Fibroblast of skin of right quadriceps (primary cell): ENCODE measurements at regions not wholly inside any gene's neighbourhood (a gene's known extent, or its start where the extent isn't known, plus 50 kb on each side); places are given as distances from the start of the nearest gene placed in this dataset.
"Not testable (repeated sequence)": the region's sequence is repeated elsewhere in the genome, so short reads cannot be mapped to it uniquely, and the experiment has no call there.

Experiments used
- DNase-seq: peaks from one replicate; pipeline ENCODE4 v3.0.0-alpha.2; 2013

- DNase-seq, result not testable (repeated sequence)
Measured at GRCh38 chrX:140633105-140633504, 76.5 kb upstream of the LINC00632 start.

GRCh38 chrX:140608111-140608510, 101.4 kb upstream of the LINC00632 start:
- no peak for DNase-seq

GRCh38 chrX:140602140-140602539, 97.3 kb upstream of the SOX3 start:
- DNase-seq, result no peak

- no peak for DNase-seq
Measured at GRCh38 chrX:140599851-140600250, 95.0 kb upstream of the SOX3 start.

GRCh38 chrX:140589657-140590056, 84.8 kb upstream of the SOX3 start:
- DNase-seq, result no peak

- DNase-seq, result no peak
Measured at GRCh38 chrX:140586951-140587350, 82.1 kb upstream of the SOX3 start.

GRCh38 chrX:140580478-140580877, 75.6 kb upstream of the SOX3 start:
- DNase-seq, result no peak

GRCh38 chrX:140572724-140573123, 67.9 kb upstream of the SOX3 start:
- peak; percentile 17 for DNase-seq

- DNase-seq, result no peak
Measured at GRCh38 chrX:140563893-140564292, 59.0 kb upstream of the SOX3 start.
